GM12878 (cell line): ENCODE measurements at regions not wholly inside any gene's neighbourhood (a gene's known extent, or its start where the extent isn't known, plus 50 kb on each side); places are given as distances from the start of the nearest gene placed in this dataset.

Experiments
- ATAC-seq: fragments of 200-7000 bp; cut with Tn5 transposase; 3 replicates; pipeline ENCODE4 v1.9.1; 2020; ENCODE audit warnings: mild to moderate bottlenecking, moderate library complexity
- BruUV-seq: library from RNA; stranded (reverse); fragments of 400-500 nt; replicated peaks from 2 replicates; lab custom pipeline; 2021; lab: Mats Ljungman, UMichigan
- CTCF ChIA-PET: fragments of 300-600 bp; sonication (Branson Sonifier 250); formaldehyde crosslinking; extraction: SDS; loops from one replicate; lab custom pipeline; 2021; ENCODE audit warnings: inconsistent platforms; lab: Yijun Ruan, JAX
- POLR2A ChIA-PET: fragments of 350-600 bp; formaldehyde crosslinking; extraction: SDS; loops from one replicate; lab custom pipeline; 2021; ENCODE audit warnings: inconsistent platforms; lab: Charles Lee
- RAD21 ChIA-PET: fragments of 300-600 bp; sonication (Branson Sonifier 250); formaldehyde crosslinking; loops from one replicate; lab custom pipeline; 2023; ENCODE audit warnings: antibody characterized with exemption; ENCODE audit not compliant: unreplicated experiment; lab: Charles Lee
- SMC1A ChIA-PET: fragments of 300-600 bp; sonication (Branson Sonifier 250); formaldehyde crosslinking; loops from one replicate; lab custom pipeline; 2023; ENCODE audit not compliant: unreplicated experiment, uncharacterized antibody; lab: Charles Lee
- DNase-seq: peaks from one replicate; pipeline ENCODE4 v3.0.0-alpha.2; 2011; ENCODE audit warnings: low read depth, low spot score
- FAIRE-seq: peaks from 3 replicates; lab custom pipeline; 2011; peaks lifted over from hg19 to GRCh38; lab: Jason Lieb, UNC
- H2AFZ ChIP-seq: 2 replicates; pipeline ENCODE4 v1.6.0; 2011; ENCODE audit warnings: low read depth, low read length, control low read depth; ENCODE audit not compliant: control insufficient read depth
- H3K27ac ChIP-seq: 2 replicates; pipeline ENCODE4 v1.5.1; 2011; ENCODE audit warnings: control low read depth; ENCODE audit not compliant: control insufficient read depth, insufficient read depth
- H3K27me3 ChIP-seq, 2 experiments: replicated peaks in 1 of 2; 2 replicates each; pipeline versions ENCODE4 v1.6.0 to v1.6.1; 2011; ENCODE audit warnings: low read length in 1 of 2; ENCODE audit not compliant: control insufficient read depth in 2 of 2, insufficient read depth in 2 of 2
- H3K36me3 ChIP-seq, 2 experiments: 2 replicates each; pipeline ENCODE4 v1.5.1; 2011; ENCODE audit warnings: low read length in 1 of 2; ENCODE audit not compliant: control insufficient read depth in 2 of 2, insufficient read depth in 2 of 2
- H3K4me1 ChIP-seq: 2 replicates; pipeline ENCODE4 v1.6.1; 2011; ENCODE audit warnings: mild to moderate bottlenecking, low read length, moderate library complexity, mixed read lengths; ENCODE audit not compliant: control insufficient read depth, insufficient read depth
- H3K4me2 ChIP-seq: 2 replicates; pipeline ENCODE4 v1.6.0; 2011; ENCODE audit warnings: control low read depth; ENCODE audit not compliant: control insufficient read depth, insufficient read depth
- H3K4me3 ChIP-seq: fragments of 200-600 bp; sonication (generic); 2 replicates; pipeline ENCODE4 v1.5.1; 2016
- H3K79me2 ChIP-seq: 2 replicates; pipeline ENCODE4 v1.6.0; 2011; ENCODE audit warnings: low read length; ENCODE audit not compliant: control insufficient read depth, insufficient read depth
- H3K9ac ChIP-seq: 2 replicates; pipeline ENCODE4 v1.8.0; 2011; ENCODE audit warnings: low read length, control low read depth, mixed read lengths; ENCODE audit not compliant: control insufficient read depth, insufficient read depth
- H3K9me3 ChIP-seq: replicated peaks from 3 replicates; pipeline ENCODE4 v1.5.1; 2011; ENCODE audit warnings: mild to moderate bottlenecking, low read length; ENCODE audit not compliant: control insufficient read depth, insufficient read depth
- H4K20me1 ChIP-seq: 2 replicates; pipeline ENCODE4 v1.6.0; 2011; ENCODE audit not compliant: control insufficient read depth, insufficient read depth
- ASH2L ChIP-seq: fragments of 300-600, 200-600 bp; sonication (generic); IDR thresholded peaks from 2 replicates; pipeline ENCODE4 v1.6.1; 2017; ENCODE audit warnings: low read depth, mild to moderate bottlenecking, borderline replicate concordance
- ATF7 ChIP-seq: fragments of 450-650 bp; IDR thresholded peaks from 2 replicates; pipeline ENCODE4 v1.6.1; 2016; ENCODE audit warnings: low read depth, mild to moderate bottlenecking
- GABPA ChIP-seq: IDR thresholded peaks from 2 replicates; pipeline ENCODE4 v1.6.1; 2014; ENCODE audit warnings: antibody characterized with exemption, low read depth, mild to moderate bottlenecking, inconsistent platforms
- MYC ChIP-seq: IDR thresholded peaks from 2 replicates; pipeline ENCODE4 v1.6.1; 2011; ENCODE audit warnings: mild to moderate bottlenecking, low read length, moderate library complexity, inconsistent platforms; ENCODE audit not compliant: insufficient read depth, insufficient replicate concordance, insufficient read length, severe bottlenecking
- PAX5 ChIP-seq: IDR thresholded peaks from 2 replicates; pipeline ENCODE4 v1.6.1; 2011; ENCODE audit warnings: low read depth, low read length, borderline replicate concordance
- POLR2AphosphoS5 ChIP-seq: IDR thresholded peaks from 2 replicates; pipeline ENCODE4 v1.6.1; 2011; ENCODE audit warnings: mild to moderate bottlenecking, low read length, inconsistent platforms
- POU2F2 ChIP-seq: IDR thresholded peaks from 3 replicates; pipeline ENCODE4 v1.6.1; 2011; ENCODE audit warnings: low read depth, mild to moderate bottlenecking, low read length, borderline replicate concordance
- RAD21 ChIP-seq: IDR thresholded peaks from 2 replicates; pipeline ENCODE4 v1.6.1; 2011; ENCODE audit warnings: mild to moderate bottlenecking, low read depth, low read length, moderate library complexity; ENCODE audit not compliant: insufficient read depth
- ZBED1 ChIP-seq: IDR thresholded peaks from 2 replicates; pipeline ENCODE4 v1.6.1; 2016; ENCODE audit warnings: borderline replicate concordance
- ZBTB33 ChIP-seq: fragments of 450-650 bp; IDR thresholded peaks from 2 replicates; pipeline ENCODE4 v1.6.1; 2017; ENCODE audit warnings: mild to moderate bottlenecking
- WGBS: methylation state at CpG from one replicate; pipeline ENCODE4 v1.1.6; 2016; ENCODE audit warnings: low lambda C conversion rate; ENCODE audit not compliant: insufficient replicate concordance, insufficient coverage; ENCODE audit errors: missing lambda C conversion rate; 5-methylcytosine and 5-hydroxymethylcytosine counted together
- in situ Hi-C: fragments of 300-500 bp; cut with MboI; formaldehyde crosslinking; loops from 9 replicates; pipeline ENCODE4 v1.14.3; 2018; ENCODE audit warnings: mixed read lengths
- intact Hi-C: fragments of 100-400 bp; cut with micrococcal nuclease; formaldehyde crosslinking; loops from one replicate; pipeline ENCODE4 v1.14.2; 2022; ENCODE audit not compliant: unreplicated experiment
- TF ChIP-seq, protein P1 (sequence below), 3 experiments: IDR thresholded peaks in 2 of 3; conservative IDR thresholded peaks in 1 of 3; 2 replicates each; pipeline ENCODE4 v1.5.1; 2011; ENCODE audit warnings: low read depth in 3 of 3, low read length in 3 of 3, mild to moderate bottlenecking in 3 of 3, control low read depth in 2 of 3, moderate library complexity in 2 of 3, inconsistent platforms in 1 of 3, mixed read lengths in 1 of 3; ENCODE audit not compliant: control insufficient read depth in 2 of 3, insufficient read depth in 1 of 3; ENCODE audit errors: extremely low read depth in 1 of 3
- TF ChIP-seq, protein P2 (sequence below): fragments of 450-650 bp; conservative IDR thresholded peaks from 2 replicates; pipeline ENCODE4 v1.6.1; 2017; ENCODE audit warnings: mild to moderate bottlenecking, moderate library complexity
- TF ChIP-seq, protein P3 (sequence below): fragments of 450-650 bp; IDR thresholded peaks from 2 replicates; pipeline ENCODE4 v1.6.1; 2016; ENCODE audit warnings: mild to moderate bottlenecking, moderate library complexity, borderline replicate concordance

GRCh38 chr9:22522206-22522740 is 75.6 kb downstream of the DMRTA1 start:
- TF ChIP-seq RAD21 (no peak), ZBTB33 (no peak), POLR2AphosphoS5 (no peak), MYC (no peak), ATF7 (no peak), ASH2L (no peak), GABPA (no peak), PAX5 (no peak), ZBED1 (no peak), POU2F2 (no peak)
- TF ChIP-seq, protein P1, sequence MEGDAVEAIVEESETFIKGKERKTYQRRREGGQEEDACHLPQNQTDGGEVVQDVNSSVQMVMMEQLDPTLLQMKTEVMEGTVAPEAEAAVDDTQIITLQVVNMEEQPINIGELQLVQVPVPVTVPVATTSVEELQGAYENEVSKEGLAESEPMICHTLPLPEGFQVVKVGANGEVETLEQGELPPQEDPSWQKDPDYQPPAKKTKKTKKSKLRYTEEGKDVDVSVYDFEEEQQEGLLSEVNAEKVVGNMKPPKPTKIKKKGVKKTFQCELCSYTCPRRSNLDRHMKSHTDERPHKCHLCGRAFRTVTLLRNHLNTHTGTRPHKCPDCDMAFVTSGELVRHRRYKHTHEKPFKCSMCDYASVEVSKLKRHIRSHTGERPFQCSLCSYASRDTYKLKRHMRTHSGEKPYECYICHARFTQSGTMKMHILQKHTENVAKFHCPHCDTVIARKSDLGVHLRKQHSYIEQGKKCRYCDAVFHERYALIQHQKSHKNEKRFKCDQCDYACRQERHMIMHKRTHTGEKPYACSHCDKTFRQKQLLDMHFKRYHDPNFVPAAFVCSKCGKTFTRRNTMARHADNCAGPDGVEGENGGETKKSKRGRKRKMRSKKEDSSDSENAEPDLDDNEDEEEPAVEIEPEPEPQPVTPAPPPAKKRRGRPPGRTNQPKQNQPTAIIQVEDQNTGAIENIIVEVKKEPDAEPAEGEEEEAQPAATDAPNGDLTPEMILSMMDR (IDR thresholded peaks at IDR 0.05 in 2 of 3, conservative IDR thresholded peaks at IDR 0.05 in 1 of 3; ENCODE audit: control insufficient read depth in 2 of 3, extremely low read depth in 1 of 3, insufficient read depth in 1 of 3, low read depth in 3 of 3, low read length in 3 of 3): no peak
- TF ChIP-seq, protein P2, sequence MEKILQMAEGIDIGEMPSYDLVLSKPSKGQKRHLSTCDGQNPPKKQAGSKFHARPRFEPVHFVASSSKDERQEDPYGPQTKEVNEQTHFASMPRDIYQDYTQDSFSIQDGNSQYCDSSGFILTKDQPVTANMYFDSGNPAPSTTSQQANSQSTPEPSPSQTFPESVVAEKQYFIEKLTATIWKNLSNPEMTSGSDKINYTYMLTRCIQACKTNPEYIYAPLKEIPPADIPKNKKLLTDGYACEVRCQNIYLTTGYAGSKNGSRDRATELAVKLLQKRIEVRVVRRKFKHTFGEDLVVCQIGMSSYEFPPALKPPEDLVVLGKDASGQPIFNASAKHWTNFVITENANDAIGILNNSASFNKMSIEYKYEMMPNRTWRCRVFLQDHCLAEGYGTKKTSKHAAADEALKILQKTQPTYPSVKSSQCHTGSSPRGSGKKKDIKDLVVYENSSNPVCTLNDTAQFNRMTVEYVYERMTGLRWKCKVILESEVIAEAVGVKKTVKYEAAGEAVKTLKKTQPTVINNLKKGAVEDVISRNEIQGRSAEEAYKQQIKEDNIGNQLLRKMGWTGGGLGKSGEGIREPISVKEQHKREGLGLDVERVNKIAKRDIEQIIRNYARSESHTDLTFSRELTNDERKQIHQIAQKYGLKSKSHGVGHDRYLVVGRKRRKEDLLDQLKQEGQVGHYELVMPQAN: no peak
- TF ChIP-seq, protein P3, sequence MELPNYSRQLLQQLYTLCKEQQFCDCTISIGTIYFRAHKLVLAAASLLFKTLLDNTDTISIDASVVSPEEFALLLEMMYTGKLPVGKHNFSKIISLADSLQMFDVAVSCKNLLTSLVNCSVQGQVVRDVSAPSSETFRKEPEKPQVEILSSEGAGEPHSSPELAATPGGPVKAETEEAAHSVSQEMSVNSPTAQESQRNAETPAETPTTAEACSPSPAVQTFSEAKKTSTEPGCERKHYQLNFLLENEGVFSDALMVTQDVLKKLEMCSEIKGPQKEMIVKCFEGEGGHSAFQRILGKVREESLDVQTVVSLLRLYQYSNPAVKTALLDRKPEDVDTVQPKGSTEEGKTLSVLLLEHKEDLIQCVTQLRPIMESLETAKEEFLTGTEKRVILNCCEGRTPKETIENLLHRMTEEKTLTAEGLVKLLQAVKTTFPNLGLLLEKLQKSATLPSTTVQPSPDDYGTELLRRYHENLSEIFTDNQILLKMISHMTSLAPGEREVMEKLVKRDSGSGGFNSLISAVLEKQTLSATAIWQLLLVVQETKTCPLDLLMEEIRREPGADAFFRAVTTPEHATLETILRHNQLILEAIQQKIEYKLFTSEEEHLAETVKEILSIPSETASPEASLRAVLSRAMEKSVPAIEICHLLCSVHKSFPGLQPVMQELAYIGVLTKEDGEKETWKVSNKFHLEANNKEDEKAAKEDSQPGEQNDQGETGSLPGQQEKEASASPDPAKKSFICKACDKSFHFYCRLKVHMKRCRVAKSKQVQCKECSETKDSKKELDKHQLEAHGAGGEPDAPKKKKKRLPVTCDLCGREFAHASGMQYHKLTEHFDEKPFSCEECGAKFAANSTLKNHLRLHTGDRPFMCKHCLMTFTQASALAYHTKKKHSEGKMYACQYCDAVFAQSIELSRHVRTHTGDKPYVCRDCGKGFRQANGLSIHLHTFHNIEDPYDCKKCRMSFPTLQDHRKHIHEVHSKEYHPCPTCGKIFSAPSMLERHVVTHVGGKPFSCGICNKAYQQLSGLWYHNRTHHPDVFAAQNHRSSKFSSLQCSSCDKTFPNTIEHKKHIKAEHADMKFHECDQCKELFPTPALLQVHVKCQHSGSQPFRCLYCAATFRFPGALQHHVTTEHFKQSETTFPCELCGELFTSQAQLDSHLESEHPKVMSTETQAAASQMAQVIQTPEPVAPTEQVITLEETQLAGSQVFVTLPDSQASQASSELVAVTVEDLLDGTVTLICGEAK: no peak
- SMC1A ChIA-PET: interaction anchor here (1.4 kb wide), 1 partner anchor 9 kb away, joined by 5 read pairs; no protein-coding TSS in a partner anchor
- Histone ChIP-seq H3K4me1 (no peaks in the 10 kb centered on the region), H3K4me3 (no peak overlapping the region), H3K27ac (no peak overlapping the region), H3K9me3 (no peaks in the 10 kb centered on the region), H2AFZ (no peak overlapping the region), H3K9ac (no peak overlapping the region), H3K36me3 (no peaks in the 10 kb centered on the region), H3K79me2 (no peaks in the 10 kb centered on the region), H3K4me2 (no peak overlapping the region), H3K27me3 (no peaks in the 10 kb centered on the region), H4K20me1 (no peaks in the 10 kb centered on the region)
- CTCF ChIA-PET: interaction anchor here (0.8 to 1.2 kb wide), 2 partner anchors 10 to 52 kb away, joined by 4 to 5 read pairs; no protein-coding TSS in a partner anchor
- DNase-seq (no peak), ATAC-seq (no peak), FAIRE-seq (no peak)
- POLR2A ChIA-PET: no interaction called here
- intact Hi-C loops (no loop called here), in situ Hi-C loops (no loop called here)
- RAD21 ChIA-PET: interaction anchor here (1.2 kb wide), 1 partner anchor 10 kb away, joined by 4 read pairs; no protein-coding TSS in a partner anchor
- BruUV-seq: no TSS peak
- 2% methylated on average over 5 of the region's 5 CpGs for WGBS
